ENCODE measurements at regions not wholly inside any gene's neighbourhood (a gene's known extent, or its start where the extent isn't known, plus 50 kb on each side); places are given as distances from the start of the nearest gene placed in this dataset.
A peak's percentile ranks its signal among the peaks of the same experiment; 100 is the strongest.

DNA sequence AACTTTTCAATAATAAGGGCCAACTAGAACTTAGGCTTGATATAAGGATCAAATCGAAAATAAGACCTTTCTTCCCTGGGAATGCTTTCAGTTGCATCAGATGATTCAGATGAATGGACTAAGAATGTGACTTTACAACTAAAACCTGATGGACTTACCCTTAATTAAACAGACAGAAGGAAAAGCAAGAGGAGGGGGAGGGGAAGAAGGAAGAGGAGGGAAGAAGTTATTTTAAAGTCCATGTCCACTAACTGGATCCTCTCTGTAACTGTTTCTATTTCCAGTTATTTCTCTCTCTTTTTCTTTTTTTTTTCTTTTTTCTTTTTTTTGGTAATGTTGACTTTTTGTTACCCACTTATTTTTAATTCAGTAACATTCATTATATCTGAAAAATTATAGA, 486.0 kb downstream of the MAFB start:
- no peak for DNase-seq

DNA sequence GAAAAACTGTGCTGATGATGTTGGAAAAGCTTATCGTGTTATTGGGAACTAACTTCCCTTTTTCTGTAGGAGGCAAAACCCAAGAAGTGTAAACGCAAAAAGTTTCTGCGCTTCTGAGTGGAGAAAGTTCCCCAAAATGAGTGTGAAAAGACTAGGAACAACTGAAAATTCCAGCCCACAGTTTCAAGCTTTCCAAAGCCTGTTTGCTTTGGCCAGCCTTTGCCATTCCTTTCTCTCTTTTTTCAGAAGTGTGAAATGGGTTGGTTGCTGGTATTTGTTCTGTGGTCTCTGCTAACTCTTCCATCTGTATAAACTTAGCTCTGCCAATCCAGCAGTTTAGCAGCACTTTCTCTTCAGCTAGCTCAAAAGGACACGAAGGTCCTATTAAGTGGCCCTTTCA, 491.3 kb downstream of the MAFB start:
- peak in 1 of 2 donors; percentile 1 for DNase-seq

DNA sequence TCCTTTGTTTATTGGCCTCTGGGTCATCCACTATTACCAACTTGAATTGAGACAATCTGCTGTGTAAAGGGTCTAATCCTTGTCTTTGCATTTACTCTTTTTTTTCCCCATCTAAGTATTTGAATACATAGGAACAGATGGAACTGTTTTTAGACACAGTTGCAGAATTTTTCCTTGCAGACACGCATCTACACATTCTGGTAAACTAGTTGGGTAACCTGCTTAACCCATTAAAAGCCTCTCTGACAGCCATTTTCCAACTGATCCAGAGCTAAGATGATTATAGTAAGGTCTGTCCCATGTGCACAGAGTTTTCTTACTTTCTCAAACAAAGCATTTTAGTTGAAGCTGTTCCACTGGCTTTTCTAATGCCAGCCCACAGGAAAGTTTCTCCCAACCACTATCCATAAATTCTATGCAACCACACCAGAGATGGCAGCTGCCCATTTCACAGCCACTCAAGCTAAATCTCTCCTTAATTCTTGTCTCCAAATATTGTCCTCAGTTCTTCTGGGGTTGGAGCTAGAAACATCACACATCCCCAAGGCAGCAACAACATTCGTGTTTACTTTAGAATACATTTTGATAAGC, 492.1 kb downstream of the MAFB start:
- DNase-seq: no peak

DNA sequence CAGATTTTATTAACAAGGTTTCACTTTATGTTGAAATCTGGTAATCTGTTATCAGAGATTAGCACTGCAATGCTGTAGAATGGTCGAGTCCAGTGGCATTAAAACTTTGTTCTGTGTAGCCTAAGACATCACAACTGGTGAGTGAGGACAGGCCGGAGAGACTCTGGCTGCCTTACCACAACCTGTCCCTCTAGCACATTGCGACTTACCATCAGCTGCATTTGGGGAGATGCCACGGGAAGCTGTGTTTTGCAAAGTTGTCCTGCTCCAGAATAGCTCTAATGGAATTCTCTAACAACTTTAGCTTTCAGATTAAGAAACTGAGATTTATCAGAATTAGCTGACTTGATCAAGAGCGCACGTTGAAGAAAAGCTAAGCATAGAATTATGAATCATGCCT, 493.3 kb downstream of the MAFB start:
- no peak for DNase-seq

DNA sequence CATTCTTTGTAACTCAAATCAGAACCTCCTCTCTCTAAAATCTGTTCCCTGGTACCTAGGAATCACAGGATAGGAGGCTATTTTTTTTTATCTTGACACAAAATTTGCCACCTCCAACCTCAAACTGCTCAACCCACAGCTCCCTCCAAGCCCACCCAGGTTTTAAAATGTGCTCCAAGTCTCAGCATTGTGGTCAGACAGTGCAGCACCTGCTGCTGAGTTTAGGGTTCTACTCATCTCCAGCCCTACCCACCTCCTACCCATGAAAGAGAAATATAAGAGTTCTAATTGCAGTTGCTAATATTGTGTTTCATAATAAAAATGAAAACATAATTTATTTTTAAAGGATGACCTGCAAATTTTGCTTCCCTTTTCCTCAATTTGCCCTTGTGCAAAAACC, 496.5 kb downstream of the MAFB start:
- DNase-seq: no peak

DNA sequence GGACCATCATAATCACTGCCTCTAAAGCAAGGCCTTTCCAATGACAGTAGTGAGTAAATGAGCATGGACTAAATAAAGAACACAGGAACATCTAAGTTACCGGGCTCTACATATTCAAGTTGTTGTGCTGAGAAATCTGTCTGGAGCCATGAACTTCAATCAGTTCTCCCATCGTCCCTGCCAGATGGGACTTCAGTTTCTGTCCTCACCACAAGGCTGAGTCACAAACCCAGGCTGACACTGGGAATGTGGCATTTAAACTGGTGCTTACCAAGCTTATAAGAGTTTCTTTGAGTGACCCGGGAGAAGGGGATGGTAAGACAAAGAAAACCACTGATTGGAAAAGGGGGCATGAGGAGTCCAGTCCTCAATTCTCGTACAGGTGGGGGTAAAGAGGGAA, 497.0 kb downstream of the MAFB start:
- DNase-seq: no peak

DNA sequence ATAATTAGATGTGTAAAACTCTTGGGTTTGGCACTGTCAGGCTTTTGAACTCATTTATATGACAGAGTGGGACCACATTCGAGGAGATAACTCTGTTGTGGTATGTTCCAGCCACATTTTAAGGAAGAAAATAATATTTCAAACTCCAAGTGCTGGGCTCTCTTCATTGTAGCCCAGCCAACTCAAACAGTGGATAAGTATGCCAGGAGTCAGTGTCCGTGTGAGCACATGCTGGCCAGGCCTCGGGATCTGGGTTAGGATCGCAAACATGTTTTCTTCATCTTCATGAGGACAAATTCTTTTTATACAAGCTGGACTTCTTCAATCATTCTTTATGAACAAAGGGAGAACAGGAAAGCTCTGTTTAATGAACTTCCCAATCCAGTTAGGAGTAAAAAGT, 497.5 kb downstream of the MAFB start:
- no peak for DNase-seq

DNA sequence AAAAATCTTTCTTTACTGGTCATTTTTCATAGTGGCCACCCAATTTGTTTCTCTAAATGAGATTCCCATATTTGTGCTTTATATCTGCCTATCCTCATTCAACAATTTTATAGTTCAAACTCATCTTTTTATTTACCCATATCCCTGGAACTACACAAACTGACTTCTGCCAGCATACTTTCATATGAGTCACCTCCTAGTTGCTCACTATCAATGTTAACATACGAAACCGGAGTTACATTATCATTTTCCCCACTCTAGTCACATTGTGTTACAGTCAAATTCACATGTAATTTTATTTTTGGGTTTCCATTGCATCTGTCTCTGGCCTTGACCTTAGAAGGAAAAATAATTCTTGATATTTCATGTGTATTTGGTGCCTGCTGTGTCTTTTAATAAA, 499.4 kb downstream of the MAFB start:
- DNase-seq: no peak

DNA sequence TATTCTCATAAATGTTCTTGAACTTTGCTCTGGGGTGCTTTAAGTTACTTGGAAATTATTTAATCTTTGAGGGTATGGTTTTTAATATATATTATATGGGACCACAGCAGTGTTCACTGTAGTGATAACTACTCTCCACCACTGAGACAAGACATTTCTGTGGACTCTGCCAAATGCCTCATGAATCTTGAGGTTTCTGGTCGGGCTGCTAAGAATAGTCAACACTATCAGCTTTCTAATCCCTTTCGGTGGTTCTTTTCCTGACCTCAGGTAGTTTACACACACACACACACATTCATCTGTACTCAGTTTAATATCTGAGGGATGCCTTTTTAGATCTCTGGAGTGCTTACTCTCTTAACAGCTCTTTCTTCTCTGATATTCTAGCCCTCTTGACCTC, 500.7 kb downstream of the MAFB start:
- DNase-seq: no peak

DNA sequence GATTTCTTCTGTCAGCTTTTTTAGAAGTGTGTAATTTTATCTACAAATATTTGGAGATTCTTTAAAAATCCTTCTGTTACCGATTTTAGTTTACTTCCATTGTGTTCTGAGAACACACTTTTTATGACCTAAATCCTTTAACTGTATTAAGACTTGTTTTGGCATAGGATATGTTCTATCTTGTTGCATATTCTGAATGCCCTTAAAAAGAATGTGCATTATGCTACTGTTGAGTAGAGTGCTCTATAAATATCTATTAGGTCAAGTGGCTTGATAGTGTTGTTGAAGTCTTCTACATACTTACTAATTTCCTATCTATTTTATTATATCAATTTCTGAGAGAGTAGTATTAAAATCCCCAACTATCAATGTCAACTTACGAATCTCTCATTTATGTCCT, 502.2 kb downstream of the MAFB start:
- DNase-seq: no peak

DNA sequence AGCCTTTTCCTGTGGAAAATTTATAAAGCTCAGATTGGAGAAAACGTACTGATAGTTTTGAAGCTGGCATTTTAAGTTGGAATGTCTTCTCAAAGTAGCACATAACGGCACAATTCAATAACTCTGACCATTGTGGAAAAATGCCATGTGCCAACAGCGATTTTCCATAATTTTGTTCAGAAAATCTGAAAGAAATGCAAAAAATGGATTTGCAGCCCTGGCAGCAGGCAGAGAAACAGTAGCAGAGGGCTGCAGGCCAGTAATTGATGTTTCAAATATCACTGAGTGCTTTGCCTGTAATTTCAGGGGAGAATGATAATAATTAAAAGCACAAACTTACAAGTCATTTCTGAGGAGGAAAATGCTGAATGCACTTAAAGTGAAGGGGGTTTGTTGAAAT, 507.4 kb downstream of the MAFB start:
- no peak for DNase-seq

DNA sequence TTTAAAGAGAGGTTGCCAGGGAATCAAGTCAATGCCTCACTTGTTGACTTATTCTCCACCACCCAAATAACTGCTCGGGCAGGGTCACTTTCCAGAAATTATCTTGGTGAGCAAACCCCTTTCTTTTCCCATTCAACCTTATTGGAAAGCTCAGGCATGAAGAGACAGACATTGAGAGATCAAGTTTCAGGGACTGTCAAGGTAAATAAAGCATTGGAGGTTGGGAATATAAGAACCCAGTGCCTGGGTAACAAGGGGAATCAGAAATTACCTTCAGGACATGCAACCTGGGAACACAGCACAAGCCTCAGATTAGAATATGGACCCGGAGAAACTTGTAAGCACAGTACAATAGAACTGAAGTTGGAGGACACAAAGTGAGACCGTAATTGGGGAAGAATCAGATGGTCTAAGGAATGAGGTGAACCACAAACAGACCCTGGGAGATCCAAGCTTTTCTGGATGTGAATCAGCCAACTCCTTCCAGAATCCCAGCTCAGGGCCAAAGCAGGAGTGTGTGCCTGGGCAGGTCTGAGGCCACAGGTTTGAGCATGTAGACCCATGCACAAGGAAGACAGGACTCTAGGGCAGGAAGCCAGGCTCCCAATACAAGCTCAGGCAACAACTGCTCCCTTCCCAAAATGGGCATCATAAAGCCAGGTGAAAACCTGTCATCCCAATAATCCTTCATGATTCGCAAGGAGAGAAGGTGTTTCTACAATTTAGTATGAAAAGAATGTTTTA, 512.8 kb downstream of the MAFB start:
- DNase-seq: no peak

DNA sequence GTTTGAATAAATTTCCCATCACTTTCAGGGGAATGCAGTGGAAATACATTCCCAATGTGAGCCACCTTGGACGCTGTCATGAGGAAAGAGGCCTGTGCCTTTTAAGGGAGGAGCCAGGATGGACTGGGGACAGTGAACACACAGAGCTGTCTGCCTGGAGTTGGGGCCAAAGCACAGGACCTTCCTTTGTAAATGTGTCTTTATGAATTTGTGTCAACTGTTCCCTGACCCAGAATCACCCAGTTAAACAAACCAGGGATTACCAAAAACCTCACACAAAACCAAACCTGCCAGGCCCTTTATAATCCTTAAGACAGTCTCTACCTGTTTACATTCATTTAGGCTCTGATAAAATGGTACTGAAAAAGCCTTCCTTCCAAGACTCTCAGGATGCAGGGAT, 513.7 kb downstream of the MAFB start:
- no peak for DNase-seq

DNA sequence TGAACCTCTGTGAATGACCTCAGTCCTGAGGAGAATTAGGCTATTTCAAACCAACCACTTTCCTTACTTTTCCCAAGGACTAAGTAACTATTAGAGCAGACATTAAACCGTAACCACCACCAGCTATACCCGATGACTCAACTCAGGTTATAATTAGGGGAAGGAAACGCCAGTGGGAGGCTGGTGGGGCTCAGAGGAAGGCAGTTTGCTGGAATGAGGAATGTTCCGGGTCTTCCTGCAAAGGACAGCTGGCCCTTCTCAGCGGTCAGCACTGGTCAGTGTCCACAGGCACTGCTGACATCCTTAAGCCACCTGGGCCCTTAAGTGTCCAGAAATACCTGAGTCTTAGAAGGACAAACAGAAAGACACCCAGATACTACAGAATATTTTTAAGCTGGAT, 515.2 kb downstream of the MAFB start:
- DNase-seq: no peak

DNA sequence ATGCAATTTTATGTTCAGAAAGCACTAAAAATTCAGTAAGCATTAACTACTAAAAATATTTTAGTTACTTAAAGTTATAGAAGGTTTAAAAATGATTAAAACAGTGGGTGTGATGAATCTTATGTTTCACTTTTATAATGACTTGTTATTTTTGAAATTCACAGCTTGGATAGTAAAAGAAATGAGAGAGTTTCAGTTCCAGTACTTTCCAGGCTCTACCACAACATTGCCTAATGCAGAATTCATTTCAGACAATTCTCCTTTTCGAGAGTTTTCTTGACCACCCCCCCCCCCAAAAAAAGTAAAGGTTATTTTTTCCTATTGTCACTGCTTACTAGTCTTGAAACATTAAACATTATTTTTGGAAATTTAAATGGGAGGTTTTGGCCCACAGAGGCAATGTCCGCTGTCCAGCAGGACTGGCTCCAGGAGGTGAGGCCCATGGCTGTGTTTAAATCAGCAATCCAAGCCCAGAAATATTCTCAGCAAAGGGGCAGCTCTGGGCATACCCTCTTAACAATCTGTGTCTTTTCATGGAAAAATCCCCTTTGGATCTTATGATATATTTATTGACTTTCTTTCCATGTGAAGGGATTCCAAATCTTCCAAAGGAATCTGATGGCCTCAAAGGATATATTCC, 519.9 kb downstream of the MAFB start:
- no peak for DNase-seq

DNA sequence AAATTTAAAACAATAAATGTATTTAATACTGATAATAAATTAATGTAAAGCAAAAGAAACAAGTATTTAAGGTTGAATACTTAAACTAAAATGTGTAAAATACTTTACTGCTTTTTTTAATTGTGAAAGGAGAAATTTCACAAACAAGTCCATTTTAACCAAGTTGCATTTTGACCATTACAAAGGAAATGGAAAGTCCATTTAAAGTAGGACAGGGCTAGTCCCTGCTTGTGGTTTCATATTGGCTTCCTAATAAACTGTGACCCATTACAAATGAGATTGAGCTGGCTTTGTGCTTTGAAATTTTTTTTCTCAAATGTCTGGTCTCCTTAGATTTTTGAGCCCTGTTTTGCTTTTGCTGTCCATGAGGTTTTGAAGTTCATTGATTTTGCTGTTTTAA, 527.6 kb downstream of the MAFB start:
- DNase-seq: no peak

DNA sequence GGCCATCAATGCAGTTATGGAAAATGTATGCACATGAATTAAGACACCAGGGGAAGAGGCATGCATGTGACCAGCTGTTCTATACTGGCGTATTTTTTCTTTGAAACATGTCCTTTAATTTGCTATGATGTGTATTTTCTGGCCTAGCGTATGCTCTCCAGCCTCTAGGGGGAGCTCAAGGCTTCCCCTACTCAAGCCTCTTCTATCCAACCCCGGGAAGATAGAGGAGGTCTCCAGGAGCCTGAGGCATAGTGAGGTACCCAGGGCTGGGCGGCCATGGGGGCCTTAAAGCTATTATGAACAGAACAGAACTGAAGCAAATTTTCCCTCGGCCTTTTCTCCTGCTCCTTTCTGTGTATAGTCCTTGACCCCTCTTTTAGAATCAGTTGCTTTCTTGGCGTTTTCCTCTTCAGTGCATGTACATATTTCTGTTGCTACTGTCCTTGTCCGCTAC, 528.9 kb downstream of the MAFB start:
- DNase-seq: peak; percentile 9 to 32

DNA sequence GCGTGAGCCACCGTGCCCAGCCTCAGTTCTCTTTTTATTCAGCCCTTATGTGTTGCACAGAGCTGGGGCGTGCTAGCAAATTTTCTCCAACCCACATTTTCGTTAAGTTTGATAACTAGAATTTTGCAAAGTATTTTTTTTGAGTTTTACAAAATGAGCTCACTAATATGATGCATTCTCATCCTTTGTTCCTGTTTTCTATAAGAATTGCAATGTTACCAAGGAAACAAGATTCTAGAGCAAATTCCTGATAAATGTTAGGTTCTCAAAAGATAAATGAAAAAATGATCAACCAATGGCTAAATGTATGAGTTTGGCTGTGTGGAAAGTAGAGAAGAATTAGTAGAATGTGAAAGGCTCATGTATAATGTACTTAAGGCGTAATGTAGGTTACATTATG, 529.8 kb downstream of the MAFB start:
- DNase-seq: no peak

DNA sequence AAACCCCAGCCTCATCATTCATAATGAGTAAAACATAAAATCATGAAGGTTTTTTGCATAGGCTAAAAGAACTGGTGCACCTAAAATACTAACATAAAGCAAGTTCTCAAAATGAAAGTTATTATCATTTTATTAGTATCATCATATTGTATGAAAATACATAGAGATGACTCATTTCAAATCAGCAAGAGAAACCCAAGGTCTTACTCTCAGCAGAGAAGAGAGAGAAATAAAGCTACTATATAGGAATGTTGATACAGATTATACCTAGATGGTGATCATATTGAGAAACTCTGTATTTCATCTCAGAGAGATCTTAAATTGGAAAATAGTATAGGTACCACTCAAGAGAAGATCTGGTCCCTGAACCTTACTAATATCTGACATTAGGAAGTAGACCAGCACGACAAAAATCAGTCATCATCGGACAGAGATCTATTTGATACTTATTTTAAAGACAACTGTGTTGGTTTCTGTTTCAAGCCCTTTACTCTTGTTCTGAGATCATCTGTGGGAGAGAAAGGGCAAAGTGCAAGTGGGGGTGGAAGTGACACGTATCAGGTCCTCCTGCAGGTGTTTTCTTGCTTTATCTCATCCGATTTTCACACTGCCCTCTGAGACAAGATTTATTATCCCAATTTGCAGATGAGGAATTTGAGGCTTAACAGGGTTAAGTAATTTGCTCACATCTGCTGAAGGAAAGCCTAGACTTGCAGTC, 532.3 kb downstream of the MAFB start:
- DNase-seq: no peak

DNA sequence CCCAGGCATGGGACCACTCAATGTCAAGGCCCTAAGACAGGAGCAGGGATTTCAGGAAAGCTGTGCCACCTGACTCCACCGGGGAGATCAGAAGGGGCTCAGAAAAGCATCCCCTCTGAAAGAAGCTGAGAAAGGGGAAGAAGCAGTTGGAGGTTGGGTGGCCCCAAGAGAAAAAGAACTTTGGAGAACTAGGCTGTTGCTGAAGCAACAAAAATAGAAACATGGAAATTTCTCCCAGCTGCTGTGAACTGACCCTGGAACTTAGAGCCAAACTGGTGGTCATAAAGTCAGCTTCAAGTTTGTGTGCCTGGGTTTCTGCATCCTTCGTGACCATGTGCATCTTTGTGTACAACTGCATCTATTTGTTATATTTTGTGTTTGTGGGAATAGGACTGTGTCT, 534.5 kb downstream of the MAFB start:
- DNase-seq: no peak

DNA sequence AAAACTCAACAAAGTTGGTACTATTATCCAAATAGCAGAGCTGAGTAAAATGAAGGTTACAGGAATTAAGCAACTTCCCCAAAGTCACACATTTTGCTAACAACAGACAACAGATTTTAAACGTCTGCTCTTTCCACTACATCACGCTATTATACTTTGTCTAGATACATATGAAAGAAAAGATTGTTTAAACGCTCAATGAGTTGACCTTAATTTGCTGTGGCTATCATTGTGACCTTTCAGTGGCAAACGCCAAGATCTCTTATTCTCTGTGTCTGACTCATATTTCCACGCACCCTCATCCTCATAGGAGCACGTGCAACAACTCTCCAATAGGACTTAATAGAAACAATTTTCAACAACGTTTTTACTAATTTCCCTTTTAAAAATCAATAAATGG, 540.1 kb downstream of the MAFB start:
- no peak for DNase-seq

DNA sequence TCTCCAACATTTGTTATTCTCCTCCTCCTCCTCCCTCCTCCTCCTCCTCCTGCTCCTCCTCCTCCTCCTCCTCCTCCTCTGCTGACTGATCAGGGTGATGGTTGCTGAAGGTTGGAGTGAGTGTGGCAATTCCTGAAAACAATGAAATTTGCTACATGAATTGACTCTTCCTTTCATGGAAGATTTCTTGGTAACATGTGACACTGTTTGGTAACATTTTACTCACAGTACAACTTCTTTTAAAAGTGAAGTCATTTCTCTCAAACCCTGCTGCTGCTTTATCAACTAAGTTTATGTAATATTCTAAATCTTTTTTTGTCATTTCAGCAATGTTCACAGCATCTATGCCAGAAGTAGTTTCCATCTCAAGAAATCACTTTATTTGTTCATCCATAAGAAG, 543.0 kb downstream of the MAFB start:
- DNase-seq: no peak

DNA sequence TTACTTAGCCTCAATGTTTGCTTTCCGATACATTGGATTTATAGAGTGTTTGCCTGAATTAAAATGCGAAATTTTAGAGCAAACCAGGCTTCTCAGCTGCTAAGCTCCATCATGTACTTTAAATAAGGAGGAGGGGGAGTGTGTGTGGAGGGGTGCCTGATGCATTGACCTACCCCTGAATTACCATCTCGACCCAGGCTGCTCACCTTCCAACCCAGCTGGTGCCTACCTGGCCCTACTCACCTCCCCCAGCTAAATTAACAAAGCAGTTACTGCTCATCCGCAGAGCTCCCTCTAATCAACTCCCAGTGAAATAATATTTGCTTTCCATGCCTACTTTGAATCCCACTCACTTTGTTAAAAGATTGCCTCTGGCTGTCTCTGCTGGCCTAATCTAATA, 544.5 kb downstream of the MAFB start:
- DNase-seq: no peak

DNA sequence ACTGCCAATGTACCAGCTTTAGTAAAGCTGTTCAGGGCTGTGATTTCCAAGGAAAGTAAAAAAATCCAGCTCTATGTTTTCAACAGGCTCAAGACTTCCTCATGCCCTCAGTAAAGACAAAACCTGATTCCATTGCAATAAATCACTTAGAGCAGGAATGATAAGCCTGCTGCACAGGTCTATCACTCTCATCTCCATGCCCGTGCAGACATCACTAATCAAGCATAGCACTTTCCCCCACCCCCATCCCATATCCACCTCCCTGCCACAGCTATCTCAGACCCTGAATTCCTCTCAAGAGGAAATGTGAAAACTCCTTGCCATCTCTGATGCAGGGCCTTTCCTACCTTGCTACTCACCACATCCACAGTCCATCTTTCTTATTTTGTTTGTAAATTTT, 554.9 kb downstream of the MAFB start:
- DNase-seq: no peak

All from hippocampal formation (tissue), 2 donors.